GM23248 (cell line): ENCODE measurements at regions not wholly inside any gene's neighbourhood (a gene's known extent, or its start where the extent isn't known, plus 50 kb on each side); places are given as distances from the start of the nearest gene placed in this dataset.
"Not testable (repeated sequence)": the region's sequence is repeated elsewhere in the genome, so short reads cannot be mapped to it uniquely, and the experiment has no call there.

Experiments
- DNase-seq: peaks from one replicate; pipeline ENCODE4 v3.0.0-alpha.2; 2015
- H2AFZ ChIP-seq: fragments of 200-600 bp; sonication (generic); 2 replicates; pipeline ENCODE4 v1.6.1; 2016; ENCODE audit warnings: antibody characterized with exemption
- H3F3A ChIP-seq: fragments of 200-600 bp; sonication (generic); 2 replicates; pipeline ENCODE4 v1.6.1; 2016; ENCODE audit warnings: mild to moderate bottlenecking, antibody characterized with exemption, mixed run types; ENCODE audit not compliant: insufficient read depth
- H3K27ac ChIP-seq: fragments of 200-600 bp; sonication (generic); 2 replicates; pipeline ENCODE4 v1.5.1; 2016; ENCODE audit warnings: mild to moderate bottlenecking
- H3K27me3 ChIP-seq: fragments of 200-600 bp; sonication (generic); replicated peaks from 2 replicates; pipeline ENCODE4 v1.6.1; 2016; ENCODE audit warnings: mild to moderate bottlenecking; ENCODE audit not compliant: insufficient read depth
- H3K36me3 ChIP-seq: fragments of 200-600 bp; sonication (generic); 2 replicates; pipeline ENCODE4 v1.6.1; 2016; ENCODE audit warnings: low read depth, mild to moderate bottlenecking
- H3K4me1 ChIP-seq: fragments of 200-600 bp; sonication (generic); 2 replicates; pipeline ENCODE4 v1.6.1; 2016; ENCODE audit warnings: mild to moderate bottlenecking; ENCODE audit not compliant: insufficient read depth
- H3K4me2 ChIP-seq: fragments of 200-600 bp; sonication (generic); one replicate; pipeline ENCODE4 v1.6.1; 2016; ENCODE audit warnings: mild to moderate bottlenecking; ENCODE audit not compliant: unreplicated experiment
- H3K4me3 ChIP-seq: fragments of 200-600 bp; sonication (generic); 2 replicates; pipeline ENCODE4 v1.5.1; 2016; ENCODE audit warnings: mild to moderate bottlenecking
- H3K79me2 ChIP-seq: fragments of 200-600 bp; sonication (generic); 2 replicates; pipeline ENCODE4 v1.6.1; 2016; ENCODE audit warnings: mild to moderate bottlenecking; ENCODE audit not compliant: insufficient read depth
- H3K9ac ChIP-seq: fragments of 200-600 bp; sonication (generic); 2 replicates; pipeline ENCODE4 v1.6.1; 2016; ENCODE audit warnings: mild to moderate bottlenecking
- H3K9me2 ChIP-seq: fragments of 200-600 bp; sonication (generic); 2 replicates; pipeline ENCODE4 v1.6.1; 2016; ENCODE audit warnings: mixed run types, mild to moderate bottlenecking, moderate library complexity; ENCODE audit not compliant: insufficient read depth
- H3K9me3 ChIP-seq: fragments of 200-600 bp; sonication (generic); one replicate; pipeline ENCODE4 v1.6.1; 2017; ENCODE audit warnings: low read depth
- H4K20me1 ChIP-seq: fragments of 200-600 bp; sonication (generic); 2 replicates; pipeline ENCODE4 v1.6.0; 2016; ENCODE audit not compliant: insufficient read depth
- EZH2 ChIP-seq: fragments of 200-600 bp; sonication (generic); IDR thresholded peaks from 2 replicates; pipeline ENCODE4 v1.6.1; 2018; ENCODE audit warnings: antibody characterized with exemption, mild to moderate bottlenecking; ENCODE audit not compliant: insufficient read depth, poor library complexity, severe bottlenecking
- EZH2phosphoT487 ChIP-seq: fragments of 200-600 bp; sonication (generic); IDR thresholded peaks from 2 replicates; pipeline ENCODE4 v1.6.1; 2018; ENCODE audit warnings: antibody characterized with exemption, moderate library complexity, mild to moderate bottlenecking, low read depth; ENCODE audit not compliant: insufficient read depth
- WGBS, 2 experiments: methylation state at CpG; one replicate each; pipeline ENCODE4 v1.1.6; 2015 to 2017; ENCODE audit warnings: low lambda C conversion rate in 2 of 2, low coverage in 1 of 2; ENCODE audit errors: missing lambda C conversion rate in 2 of 2; 5-methylcytosine and 5-hydroxymethylcytosine counted together
- in situ Hi-C: fragments of 300-500 bp; cut with MboI; formaldehyde crosslinking; loops from 2 replicates; pipeline ENCODE4 v1.15.0; 2020

- TF ChIP-seq EZH2phosphoT487 (no peak), EZH2 (no peak)
- H2AFZ ChIP-seq = no peak overlapping the region
- no peaks in the 10 kb centered on the region for H3F3A ChIP-seq
- no peak overlapping the region for H3K4me2 ChIP-seq
- no peaks in the 10 kb centered on the region for H3K4me1 ChIP-seq
- no peaks in the 10 kb centered on the region for H3K36me3 ChIP-seq
- in situ Hi-C loops = no loop called here
- H3K4me3 ChIP-seq = no peak overlapping the region
- no peak for DNase-seq
- no peaks in the 10 kb centered on the region for H3K79me2 ChIP-seq
- no peaks in the 10 kb centered on the region for H4K20me1 ChIP-seq
- H3K9ac ChIP-seq = no peak overlapping the region
- no peaks in the 10 kb centered on the region for H3K9me3 ChIP-seq
- H3K9me2 ChIP-seq = no peaks in the 10 kb centered on the region
- no peaks in the 10 kb centered on the region for H3K27me3 ChIP-seq
- H3K27ac ChIP-seq = no peak overlapping the region
Measured at GRCh38 chr5:29208024-29208423, 1985.5 kb upstream of the CDH6 start.

- no peaks in the 10 kb centered on the region for H3K27me3 ChIP-seq
- no peak overlapping the region for H2AFZ ChIP-seq
- no peak overlapping the region for H3K4me3 ChIP-seq
- no peaks in the 10 kb centered on the region for H3K9me3 ChIP-seq
- H4K20me1 ChIP-seq = no peaks in the 10 kb centered on the region
- H3K4me2 ChIP-seq = no peak overlapping the region
- no peaks in the 10 kb centered on the region for H3K9me2 ChIP-seq
- no peak for DNase-seq
- no peak for TF ChIP-seq EZH2phosphoT487
- no peak for TF ChIP-seq EZH2
- no peaks in the 10 kb centered on the region for H3K4me1 ChIP-seq
- in situ Hi-C loops = no loop called here
- no peaks in the 10 kb centered on the region for H3K79me2 ChIP-seq
- H3K27ac ChIP-seq = no peak overlapping the region
- H3K9ac ChIP-seq = no peak overlapping the region
- no peaks in the 10 kb centered on the region for H3K36me3 ChIP-seq
- no peaks in the 10 kb centered on the region for H3F3A ChIP-seq
Measured at GRCh38 chr5:29203049-29203448, 1990.4 kb upstream of the CDH6 start.

- H3F3A ChIP-seq = no peaks in the 10 kb centered on the region
Measured at GRCh38 chr5:29197631-29198454, 1995.6 kb upstream of the CDH6 start.

GRCh38 chr5:29193972-29194371 is 1999.5 kb upstream of the CDH6 start:
- Histone ChIP-seq H3K27ac (no peak overlapping the region), H3K9me3 (no peaks in the 10 kb centered on the region), H3K9ac (no peak overlapping the region), H3K4me2 (no peak overlapping the region), H3F3A (no peaks in the 10 kb centered on the region), H3K9me2 (no peaks in the 10 kb centered on the region), H4K20me1 (no peaks in the 10 kb centered on the region), H2AFZ (no peak overlapping the region), H3K4me3 (no peak overlapping the region), H3K27me3 (no peaks in the 10 kb centered on the region), H3K79me2 (no peaks in the 10 kb centered on the region), H3K4me1 (no peaks in the 10 kb centered on the region), H3K36me3 (no peaks in the 10 kb centered on the region)
- no peak for DNase-seq
- in situ Hi-C loops = no loop called here
- 5 to 13% methylated on average over 1 of the region's 1 CpG for WGBS, 2 experiments
- TF ChIP-seq EZH2 (no peak), EZH2phosphoT487 (no peak)

More at GRCh38 chr5:29197631-29198454, 1995.6 kb upstream of the CDH6 start:
- in situ Hi-C loops = no loop called here
- 7 to 11% methylated on average over 2 of the region's 2 CpGs for WGBS, 2 experiments
- no peak overlapping the region for H3K4me3 ChIP-seq
- DNase-seq = no peak
- no peaks in the 10 kb centered on the region for H3K9me3 ChIP-seq
- H3K4me1 ChIP-seq = no peaks in the 10 kb centered on the region
- TF ChIP-seq EZH2phosphoT487 = no peak
- TF ChIP-seq EZH2 = no peak
- no peak overlapping the region for H3K27ac ChIP-seq
- no peak overlapping the region for H3K4me2 ChIP-seq
- no peaks in the 10 kb centered on the region for H3K36me3 ChIP-seq
- H3K9ac ChIP-seq = no peak overlapping the region
- no peak overlapping the region for H2AFZ ChIP-seq
- no peaks in the 10 kb centered on the region for H3K79me2 ChIP-seq
- H3K9me2 ChIP-seq = no peaks in the 10 kb centered on the region
- no peaks in the 10 kb centered on the region for H4K20me1 ChIP-seq
- no peaks in the 10 kb centered on the region for H3K27me3 ChIP-seq

GRCh38 chr5:29191269-29192048 is 2002.0 kb upstream of the CDH6 start:
- DNase-seq, in situ Hi-C loops: not testable (repeated sequence)

GRCh38 chr5:29190398-29190797 is 2003.1 kb upstream of the CDH6 start:
- WGBS, 2 experiments = 13 to 15% methylated on average over 1 of the region's 1 CpG
- not testable (repeated sequence) for H3K27me3 ChIP-seq

More at GRCh38 chr5:29191269-29192048, 2002.0 kb upstream of the CDH6 start:
- H3K4me2 ChIP-seq, H3K4me1 ChIP-seq, H3K4me3 ChIP-seq, H3K27me3 ChIP-seq, H3K27ac ChIP-seq, H3K36me3 ChIP-seq, H3F3A ChIP-seq, H3K9ac ChIP-seq, H2AFZ ChIP-seq, H3K9me3 ChIP-seq, H3K79me2 ChIP-seq, H3K9me2 ChIP-seq, H4K20me1 ChIP-seq: not testable (repeated sequence)
- WGBS, 2 experiments = 45 to 52% methylated on average over 17 to 25 of the region's 28 CpGs

GRCh38 chr5:29186380-29186779 is 2007.1 kb upstream of the CDH6 start:
- DNase-seq, H3K4me3 ChIP-seq, H2AFZ ChIP-seq, H3K9me3 ChIP-seq, in situ Hi-C loops, H3K27me3 ChIP-seq, H3K4me1 ChIP-seq, H3K9ac ChIP-seq, H3F3A ChIP-seq, H3K79me2 ChIP-seq, H3K27ac ChIP-seq, H3K36me3 ChIP-seq, H4K20me1 ChIP-seq, H3K9me2 ChIP-seq, H3K4me2 ChIP-seq: not testable (repeated sequence)
- WGBS, 2 experiments = 35 to 43% methylated on average over 5 of the region's 5 CpGs

More at GRCh38 chr5:29190398-29190797, 2003.1 kb upstream of the CDH6 start:
- in situ Hi-C loops, H3K36me3 ChIP-seq, H3K4me2 ChIP-seq, H3K9me2 ChIP-seq, H3F3A ChIP-seq, H2AFZ ChIP-seq, H3K4me1 ChIP-seq, H4K20me1 ChIP-seq, H3K27ac ChIP-seq, H3K4me3 ChIP-seq, H3K79me2 ChIP-seq, H3K9me3 ChIP-seq, DNase-seq, H3K9ac ChIP-seq: not testable (repeated sequence)
